HepG2 (cell line): ENCODE measurements at regions not wholly inside any gene's neighbourhood (a gene's known extent, or its start where the extent isn't known, plus 50 kb on each side); places are given as distances from the start of the nearest gene placed in this dataset.

Experiments used
- ADNP ChIP-seq: sonication (generic); formaldehyde crosslinking; IDR thresholded peaks from 2 replicates; pipeline ENCODE4 v1.4.0; 2020; ENCODE audit warnings: missing genetic modification reagents
- ATF5 ChIP-seq: sonication (generic); formaldehyde crosslinking; IDR thresholded peaks from 2 replicates; pipeline ENCODE4 v1.4.0; 2020; ENCODE audit warnings: mild to moderate bottlenecking, low read depth, missing genetic modification reagents
- GTF3A ChIP-seq: sonication (generic); formaldehyde crosslinking; conservative IDR thresholded peaks from 2 replicates; pipeline ENCODE4 v1.4.0; 2020; ENCODE audit warnings: mild to moderate bottlenecking, missing genetic modification reagents
- PHF8 ChIP-seq: sonication (generic); formaldehyde crosslinking; IDR thresholded peaks from 2 replicates; pipeline ENCODE4 v1.5.0; 2020; ENCODE audit warnings: missing genetic modification reagents
- SOX13 ChIP-seq, 3 experiments: fragments of 450-650 bp in 1 of 3; sonication (generic) in 1 of 3; formaldehyde crosslinking in 1 of 3; IDR thresholded peaks in 2 of 3; conservative IDR thresholded peaks in 1 of 3; 2 replicates each; pipeline versions ENCODE4 v1.5.0 to v1.6.1; 2016 to 2020; ENCODE audit warnings: antibody characterized with exemption in 1 of 3, mild to moderate bottlenecking in 1 of 3, missing compliant biosample characterization in 1 of 3, missing genetic modification reagents in 1 of 3, moderate library complexity in 1 of 3
- SP5 ChIP-seq: IDR thresholded peaks from 2 replicates; pipeline ENCODE4 v1.6.1; 2016; ENCODE audit warnings: low read depth, borderline replicate concordance
- STAT5B ChIP-seq: sonication (generic); formaldehyde crosslinking; IDR thresholded peaks from 2 replicates; pipeline ENCODE4 v1.4.0; 2020; ENCODE audit warnings: missing genetic modification reagents
- ZNF124 ChIP-seq: sonication (generic); formaldehyde crosslinking; IDR thresholded peaks from 2 replicates; pipeline ENCODE4 v1.4.0; 2020; ENCODE audit warnings: missing genetic modification reagents
- ZNF317 ChIP-seq: sonication (generic); formaldehyde crosslinking; IDR thresholded peaks from 2 replicates; pipeline ENCODE4 v1.5.0; 2020; ENCODE audit warnings: mild to moderate bottlenecking, missing genetic modification reagents
- ZNF318 ChIP-seq: sonication (generic); formaldehyde crosslinking; IDR thresholded peaks from 2 replicates; pipeline ENCODE4 v1.4.0; 2020; ENCODE audit warnings: mild to moderate bottlenecking, missing genetic modification reagents
- ZNF354B ChIP-seq: sonication (generic); formaldehyde crosslinking; IDR thresholded peaks from 2 replicates; pipeline ENCODE4 v1.8.0; 2022; ENCODE audit warnings: mild to moderate bottlenecking, missing genetic modification reagents
- ZNF709 ChIP-seq: sonication (generic); formaldehyde crosslinking; IDR thresholded peaks from 2 replicates; pipeline ENCODE4 v1.5.0; 2020; ENCODE audit warnings: mild to moderate bottlenecking, missing genetic modification reagents
- TF ChIP-seq, protein P1 (sequence below): sonication (generic); formaldehyde crosslinking; IDR thresholded peaks from 2 replicates; pipeline ENCODE4 v1.8.1; 2022; ENCODE audit warnings: mild to moderate bottlenecking, missing genetic modification reagents

GRCh38 chr1:91621907-91622306 is 121.3 kb downstream of the CDC7 start (continued):
- TF ChIP-seq ZNF318 (no peak), ZNF124 (CRISPR knock-in tag) (no peak), ATF5 (CRISPR knock-in tag) (no peak), SOX13 (IDR thresholded peaks at IDR 0.05) (no peak), SOX13 (CRISPR knock-in tag; conservative IDR thresholded peaks at IDR 0.05 in 1 of 2, IDR thresholded peaks at IDR 0.05 in 1 of 2) (no peak), ZNF709 (CRISPR knock-in tag) (no peak), ZNF317 (CRISPR knock-in tag) (no peak), PHF8 (CRISPR knock-in tag) (no peak), GTF3A (no peak), ZNF354B (CRISPR knock-in tag) (no peak), STAT5B (no peak), SP5 (CRISPR knock-in tag) (no peak), ADNP (CRISPR knock-in tag) (no peak)
- TF ChIP-seq, protein P1, sequence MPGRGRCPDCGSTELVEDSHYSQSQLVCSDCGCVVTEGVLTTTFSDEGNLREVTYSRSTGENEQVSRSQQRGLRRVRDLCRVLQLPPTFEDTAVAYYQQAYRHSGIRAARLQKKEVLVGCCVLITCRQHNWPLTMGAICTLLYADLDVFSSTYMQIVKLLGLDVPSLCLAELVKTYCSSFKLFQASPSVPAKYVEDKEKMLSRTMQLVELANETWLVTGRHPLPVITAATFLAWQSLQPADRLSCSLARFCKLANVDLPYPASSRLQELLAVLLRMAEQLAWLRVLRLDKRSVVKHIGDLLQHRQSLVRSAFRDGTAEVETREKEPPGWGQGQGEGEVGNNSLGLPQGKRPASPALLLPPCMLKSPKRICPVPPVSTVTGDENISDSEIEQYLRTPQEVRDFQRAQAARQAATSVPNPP (CRISPR knock-in tag), result no peak
